HepG2 (cell line): ENCODE measurements at regions not wholly inside any gene's neighbourhood (a gene's known extent, or its start where the extent isn't known, plus 50 kb on each side); places are given as distances from the start of the nearest gene placed in this dataset.
"Not testable (repeated sequence)": the region's sequence is repeated elsewhere in the genome, so short reads cannot be mapped to it uniquely, and the experiment has no call there.

ENCODE experiments used
- ATAC-seq: fragments of 200-7000 bp; cut with Tn5 transposase; 3 replicates; pipeline ENCODE4 v1.9.1; 2020; ENCODE audit warnings: mild to moderate bottlenecking, moderate library complexity
- BruUV-seq: library from RNA; stranded (reverse); fragments of 400-500 nt; replicated peaks from 2 replicates; lab custom pipeline; 2021; lab: Mats Ljungman, UMichigan
- CTCF ChIA-PET: fragments of 300-600 bp; formaldehyde crosslinking; extraction: SDS; loops from one replicate; lab custom pipeline; 2021; ENCODE audit warnings: low total read pairs, inconsistent platforms, low intra/inter-chr PET ratio; lab: Yijun Ruan, JAX
- POLR2A ChIA-PET: fragments of 350-600 bp; sonication (Branson Sonifier 250); formaldehyde crosslinking; loops from one replicate; lab custom pipeline; 2020; ENCODE audit warnings: antibody characterized with exemption, inconsistent platforms; lab: Yijun Ruan, JAX
- DNase-seq: peaks from one replicate; pipeline ENCODE4 v3.0.0-alpha.2; 2015; ENCODE audit warnings: low spot score
- FAIRE-seq: peaks from 3 replicates; lab custom pipeline; 2011; peaks lifted over from hg19 to GRCh38; lab: Jason Lieb, UNC
- H2AFZ ChIP-seq: one replicate; pipeline ENCODE4 v1.6.1; 2011; ENCODE audit warnings: low read length, inconsistent platforms
- H3K27ac ChIP-seq: fragments of 300-600 bp; 3 replicates; pipeline ENCODE4 v1.8.0; 2011; ENCODE audit warnings: mixed run types, mild to moderate bottlenecking, mixed read lengths, low read length, inconsistent platforms; ENCODE audit not compliant: insufficient read depth; ENCODE audit errors: extremely low read length
- H3K27me3 ChIP-seq, 2 experiments: fragments of 200-600 bp in 1 of 2; 2 replicates in 1 of 2; 3 replicates in 1 of 2; pipeline versions ENCODE4 v1.6.0 to v1.8.0; 2011; ENCODE audit warnings: low read length in 2 of 2, mild to moderate bottlenecking in 2 of 2, moderate library complexity in 2 of 2, inconsistent platforms in 1 of 2; ENCODE audit not compliant: insufficient read depth in 2 of 2, control insufficient read depth in 1 of 2
- H3K36me3 ChIP-seq, 2 experiments: fragments of 200-600 bp in 1 of 2; replicated peaks in 1 of 2; 2 replicates in 1 of 2; 3 replicates in 1 of 2; pipeline versions ENCODE4 v1.5.1 to v1.8.0; 2011; ENCODE audit warnings: low read length in 2 of 2, inconsistent platforms in 1 of 2; ENCODE audit not compliant: insufficient read depth in 2 of 2, control insufficient read depth in 1 of 2
- H3K4me1 ChIP-seq: 2 replicates; pipeline ENCODE4 v1.5.1; 2012; ENCODE audit warnings: low read length, inconsistent platforms; ENCODE audit not compliant: insufficient read depth
- H3K4me2 ChIP-seq: 2 replicates; pipeline ENCODE4 v1.6.0; 2011; ENCODE audit warnings: low read depth, low read length, inconsistent platforms
- H3K4me3 ChIP-seq, 3 experiments: fragments of 200-600 bp in 1 of 3; sonication (generic), shearing (Covaris generic) in 1 of 3; replicated peaks in 1 of 3; 2 replicates each; pipeline ENCODE4 v1.5.1; 2011 to 2016; ENCODE audit warnings: low read length in 3 of 3, inconsistent platforms in 2 of 3, low read depth in 2 of 3, mild to moderate bottlenecking in 2 of 3, control low read depth in 1 of 3, mixed read lengths in 1 of 3; ENCODE audit not compliant: insufficient read depth in 1 of 3
- H3K79me2 ChIP-seq: one replicate; pipeline ENCODE4 v1.6.1; 2011; ENCODE audit warnings: low read length, inconsistent platforms; ENCODE audit not compliant: insufficient read depth
- H3K9ac ChIP-seq: 2 replicates; pipeline ENCODE4 v1.6.0; 2011; ENCODE audit warnings: mild to moderate bottlenecking, low read depth, low read length, inconsistent platforms; ENCODE audit not compliant: insufficient read depth
- H3K9me3 ChIP-seq: 2 replicates; pipeline ENCODE4 v1.5.1; 2012; ENCODE audit warnings: mild to moderate bottlenecking, low read length
- H4K20me1 ChIP-seq: 2 replicates; pipeline ENCODE4 v1.6.0; 2011; ENCODE audit warnings: inconsistent platforms, mild to moderate bottlenecking, low read length, moderate library complexity; ENCODE audit not compliant: insufficient read depth
- KAT7 ChIP-seq: IDR thresholded peaks from 2 replicates; pipeline ENCODE4 v1.6.1; 2018; ENCODE audit warnings: borderline replicate concordance, missing compliant biosample characterization
- KAT8 ChIP-seq: IDR thresholded peaks from 2 replicates; pipeline ENCODE4 v1.6.1; 2016; ENCODE audit warnings: missing genetic modification reagents, missing compliant biosample characterization
- KMT2B ChIP-seq: IDR thresholded peaks from 2 replicates; pipeline ENCODE4 v1.6.1; 2016; ENCODE audit warnings: missing genetic modification reagents, missing compliant biosample characterization
- PHF8 ChIP-seq: sonication (generic); formaldehyde crosslinking; IDR thresholded peaks from 2 replicates; pipeline ENCODE4 v1.5.0; 2020; ENCODE audit warnings: missing genetic modification reagents
- PPARG ChIP-seq: conservative IDR thresholded peaks from 2 replicates; pipeline ENCODE4 v1.6.1; 2016; ENCODE audit warnings: missing biosample characterization, missing genetic modification reagents
- RBFOX2 ChIP-seq: fragments of 200-400 bp; formaldehyde crosslinking; IDR thresholded peaks from 2 replicates; pipeline ENCODE4 v1.6.1; 2017; ENCODE audit warnings: low read depth, mild to moderate bottlenecking, low read length
- REL ChIP-seq: sonication (generic); formaldehyde crosslinking; conservative IDR thresholded peaks from 2 replicates; pipeline ENCODE4 v1.8.0; 2022; ENCODE audit warnings: mild to moderate bottlenecking, missing genetic modification reagents, moderate library complexity
- SALL1 ChIP-seq: sonication (generic); formaldehyde crosslinking; IDR thresholded peaks from 2 replicates; pipeline ENCODE4 v1.8.0; 2022; ENCODE audit warnings: mild to moderate bottlenecking, missing genetic modification reagents
- TARDBP ChIP-seq: sonication (generic); formaldehyde crosslinking; IDR thresholded peaks from 2 replicates; pipeline ENCODE4 v1.8.0; 2022; ENCODE audit warnings: mild to moderate bottlenecking, missing genetic modification reagents
- TFDP2 ChIP-seq: sonication (generic); formaldehyde crosslinking; IDR thresholded peaks from 2 replicates; pipeline ENCODE4 v1.4.0; 2020; ENCODE audit warnings: missing genetic modification reagents
- ZHX2 ChIP-seq, 2 experiments: sonication (generic) in 1 of 2; formaldehyde crosslinking in 1 of 2; IDR thresholded peaks; 2 replicates each; pipeline versions ENCODE4 v1.6.1 to v1.9.0; 2014 to 2022; ENCODE audit warnings: antibody characterized with exemption in 1 of 2, borderline replicate concordance in 1 of 2, inconsistent platforms in 1 of 2, low read depth in 1 of 2, missing genetic modification reagents in 1 of 2
- ZNF124 ChIP-seq: sonication (generic); formaldehyde crosslinking; IDR thresholded peaks from 2 replicates; pipeline ENCODE4 v1.4.0; 2020; ENCODE audit warnings: missing genetic modification reagents
- ZNF781 ChIP-seq: sonication (generic); formaldehyde crosslinking; IDR thresholded peaks from 2 replicates; pipeline ENCODE4 v1.5.1; 2020; ENCODE audit warnings: borderline replicate concordance, mild to moderate bottlenecking, missing genetic modification reagents; ENCODE audit errors: not compliant biosample characterization
- WGBS: methylation state at CpG from one replicate; pipeline ENCODE4 v1.1.6; 2017; ENCODE audit warnings: low lambda C conversion rate; 5-methylcytosine and 5-hydroxymethylcytosine counted together
- in situ Hi-C: cut with HindIII; loops from 2 replicates; pipeline ENCODE4 v1.10.0; 2017; ENCODE audit warnings: low pct_unique_long_range_greater_than_20kb; ENCODE audit not compliant: extremely low pct_ligation_motif_present
- intact Hi-C: fragments of 100-400 bp; cut with micrococcal nuclease; formaldehyde crosslinking; loops from one replicate; pipeline ENCODE4 v1.10.0; 2022; ENCODE audit not compliant: unreplicated experiment

GRCh38 chr1:146376708-146377496 is 148.1 kb upstream of the NOTCH2NLA start (continued):
- TF ChIP-seq ZNF781 (CRISPR knock-in tag): peak; percentile 74
- TF ChIP-seq TARDBP (CRISPR knock-in tag): peak; percentile 41; the same call in 1 of the 2 replicates
- 0 out of 2 replicates have a peak, but pooled peaks have one; percentile 24 for TF ChIP-seq KAT7 (CRISPR knock-in tag)
- peak; percentile 54; the same call in 1 of the 2 replicates for TF ChIP-seq KAT8 (CRISPR knock-in tag)
- TF ChIP-seq REL (CRISPR knock-in tag): 0 out of 2 replicates have a peak, but pooled peaks have one; percentile 36
- TF ChIP-seq PPARG (CRISPR knock-in tag): peak; percentile 59

- WGBS: 0% methylated on average over 8 of the region's 27 CpGs
- H3K4me1 ChIP-seq; in situ Hi-C loops; H2AFZ ChIP-seq; intact Hi-C loops; H3K9ac ChIP-seq; H3K36me3 ChIP-seq; FAIRE-seq; H3K79me2 ChIP-seq; BruUV-seq; H3K4me3 ChIP-seq; CTCF ChIA-PET; H4K20me1 ChIP-seq; H3K27me3 ChIP-seq; H3K9me3 ChIP-seq; H3K27ac ChIP-seq; TF ChIP-seq ZHX2 (CRISPR knock-in tag; IDR thresholded peaks at IDR 0.05; ENCODE audit: borderline replicate concordance): not testable (repeated sequence)
- peak; percentile 64 for ATAC-seq
- H3K4me2 ChIP-seq: peak overlapping the region; percentile 36; the same call in 1 of the 2 replicates
- peak; percentile 59 for DNase-seq
- POLR2A ChIA-PET: interaction anchor here (0.9 to 2.7 kb wide), 3 partner anchors 11 to 1662 kb away, joined by 3 to 103 read pairs (median 10); no protein-coding TSS in a partner anchor
- TF ChIP-seq SALL1 (CRISPR knock-in tag): peak; percentile 48
- peak; percentile 36; the same call in 1 of the 2 replicates for TF ChIP-seq RBFOX2
- peak; percentile 13; the same call in 1 of the 2 replicates for TF ChIP-seq KMT2B
- 0 out of 2 replicates have a peak, but pooled peaks have one; percentile 8 for TF ChIP-seq ZNF124 (CRISPR knock-in tag)
- TF ChIP-seq KAT7 (CRISPR knock-in tag): 0 out of 2 replicates have a peak, but pooled peaks have one; percentile 5
- 0 out of 2 replicates have a peak, but pooled peaks have one; percentile 16 for TF ChIP-seq PHF8 (CRISPR knock-in tag)
- TF ChIP-seq ZHX2 (IDR thresholded peaks at IDR 0.05; ENCODE audit: low read depth): 0 out of 2 replicates have a peak, but pooled peaks have one; percentile 11
- peak; percentile 77 for TF ChIP-seq TFDP2 (CRISPR knock-in tag)
These were observed 147.5 kb upstream of the NOTCH2NLA start for GRCh38 chr1:146376309-146376707.
